ENCODE measurements at regions not wholly inside any gene's neighbourhood (a gene's known extent, or its start where the extent isn't known, plus 50 kb on each side); places are given as distances from the start of the nearest gene placed in this dataset.

GRCh38 chr1:57522575-57522974 is 98.7 kb upstream of the DAB1 start:
- no peak for TF ChIP-seq CTCF (IDR thresholded peaks at IDR 0.05)
- H3K4me1 ChIP-seq = no peaks in the 10 kb centered on the region
- H3K27me3 ChIP-seq = no peaks in the 10 kb centered on the region
- no peaks in the 10 kb centered on the region for H3K36me3 ChIP-seq
- no peak overlapping the region for H3K27ac ChIP-seq
- H3K4me3 ChIP-seq = no peak overlapping the region
- H3K9me3 ChIP-seq = no peaks in the 10 kb centered on the region
- DNase-seq (ENCODE audit: low spot score) = no peak

DNA sequence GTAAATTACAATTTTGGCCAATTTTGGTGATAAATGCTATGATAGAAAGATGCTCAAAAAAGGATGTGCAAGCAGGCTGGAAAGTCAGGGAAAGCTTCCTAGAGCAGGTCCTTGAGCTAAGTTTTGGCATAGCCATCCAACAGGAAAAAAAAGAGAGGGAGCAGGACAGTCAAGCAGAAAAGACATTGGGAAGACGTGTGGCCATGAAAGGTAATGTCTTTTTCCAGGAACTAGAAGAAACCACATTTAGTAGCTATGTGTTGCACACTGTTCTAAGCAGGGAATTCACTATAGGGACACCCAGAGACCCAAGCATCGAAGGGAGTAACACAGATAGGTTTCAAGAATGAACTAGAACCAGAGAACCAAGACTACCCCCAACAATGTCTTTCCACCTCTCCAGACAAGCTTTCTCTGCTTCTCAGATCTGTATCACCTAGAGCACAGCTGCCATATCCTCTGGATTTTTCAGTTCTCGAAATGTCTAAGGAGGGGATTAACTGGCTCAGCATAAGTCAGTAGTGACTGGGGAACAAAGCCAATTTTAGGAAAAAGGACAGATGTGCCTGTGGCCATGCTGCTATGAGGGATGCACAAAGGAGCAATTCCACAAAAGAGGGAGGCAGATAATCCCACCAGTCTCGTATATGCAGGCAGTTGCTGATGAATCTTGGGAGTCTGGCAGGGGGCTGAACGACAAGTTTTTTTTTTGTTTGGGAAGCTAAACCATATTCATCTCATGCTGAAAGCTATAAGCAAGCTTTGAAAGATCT is 97.1 kb upstream of the DAB1 start:
- no peaks in the 10 kb centered on the region for H3K4me1 ChIP-seq
- H3K4me3 ChIP-seq = no peak overlapping the region
- TF ChIP-seq CTCF (IDR thresholded peaks at IDR 0.05) = no peak
- no peak overlapping the region for H3K27ac ChIP-seq
- no peaks in the 10 kb centered on the region for H3K9me3 ChIP-seq
- H3K36me3 ChIP-seq = no peaks in the 10 kb centered on the region
- H3K27me3 ChIP-seq = no peaks in the 10 kb centered on the region
- no peak for DNase-seq (ENCODE audit: low spot score)

- Histone ChIP-seq H3K4me3 (no peak overlapping the region), H3K27ac (no peak overlapping the region), H3K9me3 (no peaks in the 10 kb centered on the region), H3K4me1 (no peaks in the 10 kb centered on the region), H3K36me3 (no peaks in the 10 kb centered on the region), H3K27me3 (no peaks in the 10 kb centered on the region)
- DNase-seq (ENCODE audit: low spot score) = no peak
- no peak for TF ChIP-seq CTCF (IDR thresholded peaks at IDR 0.05)
Observed at GRCh38 chr1:57518496-57518895, 94.6 kb upstream of the DAB1 start.

GRCh38 chr1:57517587-57518374 is 93.9 kb upstream of the DAB1 start:
- no peak overlapping the region for H3K4me3 ChIP-seq
- TF ChIP-seq CTCF (IDR thresholded peaks at IDR 0.05) = no peak
- no peak for DNase-seq (ENCODE audit: low spot score)
- H3K9me3 ChIP-seq = no peaks in the 10 kb centered on the region
- no peak overlapping the region for H3K27ac ChIP-seq
- no peaks in the 10 kb centered on the region for H3K27me3 ChIP-seq
- H3K4me1 ChIP-seq = peaks cover 0 to 1% of the 10 kb centered on the region in 2 donors
- no peaks in the 10 kb centered on the region for H3K36me3 ChIP-seq

DNA sequence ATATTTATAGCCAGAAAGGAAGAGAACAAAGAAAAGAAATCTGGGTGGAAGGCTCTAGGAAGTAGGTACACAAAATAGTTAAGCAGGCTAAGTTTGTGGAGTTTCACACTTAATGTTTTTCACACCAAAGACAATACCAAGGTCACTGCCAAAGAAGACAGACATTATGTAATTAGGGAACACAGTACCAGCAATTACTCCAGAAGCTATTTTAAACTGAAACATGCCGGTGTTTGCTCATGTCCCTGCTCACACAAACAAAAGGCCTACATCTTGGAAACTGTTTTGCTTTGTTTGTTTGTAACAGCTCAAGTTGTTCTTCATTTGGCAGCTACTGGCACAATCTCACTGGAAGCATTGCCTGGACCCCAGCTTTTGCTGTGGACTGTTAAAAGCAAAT is 88.5 kb upstream of the DAB1 start:
- DNase-seq (ENCODE audit: low spot score) = no peak
- no peak for TF ChIP-seq CTCF (IDR thresholded peaks at IDR 0.05)
- H3K4me3 ChIP-seq = no peak overlapping the region
- H3K4me1 ChIP-seq = peaks cover 0 to 6% of the 10 kb centered on the region in 2 donors
- no peaks in the 10 kb centered on the region for H3K36me3 ChIP-seq
- H3K27ac ChIP-seq = no peak overlapping the region
- H3K9me3 ChIP-seq = no peaks in the 10 kb centered on the region
- H3K27me3 ChIP-seq = no peaks in the 10 kb centered on the region

All from right atrium auricular region (tissue), 2 donors.